Tongue (tissue), 1 donor: ENCODE measurements at regions not wholly inside any gene's neighbourhood (a gene's known extent, or its start where the extent isn't known, plus 50 kb on each side); places are given as distances from the start of the nearest gene placed in this dataset.

Experiments
- DNase-seq: peaks from one replicate; pipeline ENCODE4 v3.0.0-alpha.2; 2015

GRCh38 chr2:101551336-101551888 is 76.5 kb upstream of the RFX8 start:
- DNase-seq = no peak

GRCh38 chr2:101550555-101550954 is 75.6 kb upstream of the RFX8 start:
- no peak for DNase-seq

GRCh38 chr2:101549371-101549770 is 74.5 kb upstream of the RFX8 start:
- DNase-seq = no peak

GRCh38 chr2:101546376-101547058 is 71.6 kb upstream of the RFX8 start:
- DNase-seq = no peak

- DNase-seq = no peak
Measured at GRCh38 chr2:101545950-101546349, 71.0 kb upstream of the RFX8 start.

DNA sequence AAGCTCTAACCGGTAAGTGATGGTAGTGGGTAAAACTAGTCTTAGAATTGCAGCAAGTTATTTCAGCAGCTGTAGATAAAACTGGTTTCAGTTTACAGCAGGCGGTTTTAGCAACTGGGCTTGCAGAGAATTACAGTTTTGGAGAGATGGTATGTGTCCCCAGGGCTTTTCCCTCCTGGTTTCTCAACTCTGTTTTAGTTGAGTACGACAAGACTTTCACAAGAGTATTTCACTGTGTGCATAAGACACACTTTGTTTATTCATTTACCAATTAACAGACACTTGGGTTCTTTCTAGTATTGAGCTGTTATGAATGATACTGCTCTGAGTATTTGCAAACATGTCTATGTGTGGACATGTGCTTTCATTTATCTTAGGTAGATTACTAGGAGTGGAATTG is 65.6 kb upstream of the RFX8 start:
- peak; percentile 31 for DNase-seq

GRCh38 chr2:101538076-101538475 is 63.2 kb upstream of the RFX8 start:
- DNase-seq = no peak

DNA sequence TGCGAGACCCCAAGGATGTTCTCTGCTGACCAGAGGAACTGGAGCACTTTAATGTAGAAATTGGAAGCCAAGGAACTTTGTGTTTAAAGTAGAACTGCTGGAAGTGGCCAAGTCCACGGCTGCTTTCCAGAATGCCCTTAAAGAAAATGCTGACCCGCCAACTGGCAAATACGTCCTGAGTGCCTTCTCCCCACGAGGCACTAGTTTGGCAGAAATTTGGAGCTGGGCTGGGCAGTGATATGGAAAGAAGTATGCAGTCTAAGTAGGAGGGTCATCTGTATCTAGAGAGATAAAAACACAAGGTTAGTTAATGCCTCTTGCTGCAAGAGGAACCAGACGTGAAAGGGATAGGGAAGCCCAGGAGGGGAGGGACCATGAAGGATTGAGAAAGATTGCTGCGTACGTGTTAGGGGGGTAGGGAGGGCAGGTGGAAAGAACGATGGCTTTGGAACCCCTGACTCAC is 59.3 kb upstream of the RFX8 start:
- DNase-seq = peak; percentile 41

DNA sequence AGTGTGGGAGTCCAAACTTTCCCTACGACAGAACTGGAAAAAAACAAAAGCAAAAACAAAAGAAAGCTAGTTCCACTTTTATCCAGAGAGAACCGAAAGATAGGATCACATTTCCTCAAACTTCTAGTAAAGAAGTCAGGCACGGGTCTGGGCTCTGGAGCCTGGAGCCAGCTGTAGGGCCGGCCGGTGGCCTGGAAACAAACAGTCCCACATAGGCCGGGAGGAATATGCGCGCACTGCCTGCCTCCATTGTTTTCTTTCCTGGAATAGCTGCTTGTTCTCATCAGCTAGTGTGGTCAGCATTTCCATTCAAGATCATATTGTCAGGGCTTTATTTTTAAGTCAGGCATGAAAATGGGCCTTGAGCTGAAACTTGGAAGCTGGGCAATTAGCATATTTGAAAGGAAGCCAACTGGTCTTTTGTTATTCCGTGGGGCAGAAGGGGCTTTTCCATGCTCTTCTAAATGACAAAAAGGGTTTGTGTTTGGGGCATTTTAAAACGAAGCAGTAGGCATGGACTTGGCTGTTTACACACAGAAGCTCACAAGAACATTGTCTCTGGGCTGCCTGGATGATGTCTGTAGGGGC is 58.7 kb upstream of the RFX8 start:
- DNase-seq = peak; percentile 73

DNA sequence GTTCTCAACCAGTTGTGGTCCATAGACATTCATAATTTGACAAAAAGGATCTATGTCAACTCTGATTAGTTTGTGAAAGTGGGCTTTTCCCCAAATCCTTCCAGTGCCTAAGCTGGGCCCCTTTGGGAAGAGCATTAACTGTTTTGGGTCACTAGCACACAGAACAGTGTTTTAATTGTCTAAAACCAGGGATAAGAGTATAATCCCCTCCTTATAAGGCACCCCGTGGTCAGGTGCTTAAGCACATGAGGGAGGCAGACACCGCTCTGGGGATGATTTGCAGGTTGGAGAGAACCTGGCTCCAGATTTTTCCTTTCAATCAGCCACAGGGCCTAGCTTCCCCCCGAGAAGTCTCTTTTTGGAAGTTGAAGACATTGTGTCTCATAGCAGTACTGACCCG is 53.6 kb upstream of the RFX8 start:
- no peak for DNase-seq

GRCh38 chr2:101524806-101525430 is 50.0 kb upstream of the RFX8 start:
- no peak for DNase-seq
